Transverse colon (tissue), 3 donors: ENCODE measurements at regions not wholly inside any gene's neighbourhood (a gene's known extent, or its start where the extent isn't known, plus 50 kb on each side); places are given as distances from the start of the nearest gene placed in this dataset.

Source experiments
- CTCF ChIP-seq, 5 experiments: fragments of 200-600 bp in 3 of 5; fragments of 450-650 bp in 2 of 5; sonication (generic) in 3 of 5; IDR thresholded peaks; 1 replicate in 2 of 5; 2 replicates in 3 of 5; pipeline ENCODE4 v1.5.1; 2016 to 2017; ENCODE audit warnings: antibody characterized with exemption in 5 of 5, inconsistent platforms in 3 of 5, mild to moderate bottlenecking in 2 of 5, moderate library complexity in 1 of 5
- EP300 ChIP-seq: sonication (generic); formaldehyde crosslinking; IDR thresholded peaks from one replicate; pipeline ENCODE4 v1.6.1; 2017; ENCODE audit warnings: antibody characterized with exemption, low read depth
- POLR2A ChIP-seq: fragments of 450-650 bp; IDR thresholded peaks from one replicate; pipeline ENCODE4 v1.6.1; 2016; ENCODE audit warnings: antibody characterized with exemption, mild to moderate bottlenecking, moderate library complexity

- no peak for TF ChIP-seq CTCF (IDR thresholded peaks at IDR 0.05)
- no peak for TF ChIP-seq EP300
- no peak for TF ChIP-seq POLR2A
Observed at GRCh38 chr13:40236566-40237168, 429.8 kb downstream of the FOXO1 start.
